Bronchial epithelial cell (primary cell): ENCODE measurements at regions not wholly inside any gene's neighbourhood (a gene's known extent, or its start where the extent isn't known, plus 50 kb on each side); places are given as distances from the start of the nearest gene placed in this dataset.

Source experiments
- DNase-seq: peaks from one replicate; pipeline ENCODE4 v3.0.0-alpha.2; 2010; ENCODE audit warnings: low read depth
- FAIRE-seq: peaks from 2 replicates; lab custom pipeline; 2011; peaks lifted over from hg19 to GRCh38; lab: Jason Lieb, UNC
- H3K27me3 ChIP-seq: 2 replicates; pipeline ENCODE4 v1.5.1; 2011; ENCODE audit warnings: low read length; ENCODE audit not compliant: control insufficient read depth, insufficient read depth
- H3K36me3 ChIP-seq: 2 replicates; pipeline ENCODE4 v1.5.1; 2011; ENCODE audit warnings: low read length; ENCODE audit not compliant: control insufficient read depth, insufficient read depth
- H3K4me3 ChIP-seq: 2 replicates; pipeline ENCODE4 v1.5.1; 2011; ENCODE audit warnings: mild to moderate bottlenecking, low read depth, low read length, control low read depth
- TF ChIP-seq, protein P1 (sequence below): IDR thresholded peaks from 2 replicates; pipeline ENCODE4 v1.5.1; 2011; ENCODE audit warnings: mild to moderate bottlenecking, moderate library complexity, low read length, control low read depth, inconsistent platforms; ENCODE audit not compliant: insufficient read depth, severe bottlenecking

DNA sequence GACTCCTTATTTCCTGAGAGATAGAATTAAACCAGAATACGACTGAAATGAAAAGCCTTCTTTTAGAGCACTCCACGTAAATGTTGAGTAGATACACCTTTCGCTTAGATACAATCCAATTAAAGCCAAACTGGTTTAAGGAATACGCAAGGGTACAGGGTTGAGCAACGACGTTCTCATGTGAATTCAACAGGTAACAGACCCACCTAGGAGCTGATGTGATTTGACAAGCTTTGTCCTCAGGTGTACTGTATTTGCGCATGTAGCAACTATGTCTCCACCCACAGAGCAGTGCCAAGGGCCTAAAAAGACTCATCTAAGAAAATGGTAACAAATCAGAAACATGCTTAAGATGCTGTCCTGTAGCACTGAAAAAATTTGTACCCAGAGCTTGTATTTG, 139.6 kb downstream of the GATA3 start:
- no peak overlapping the region for H3K4me3 ChIP-seq
- TF ChIP-seq, protein P1, sequence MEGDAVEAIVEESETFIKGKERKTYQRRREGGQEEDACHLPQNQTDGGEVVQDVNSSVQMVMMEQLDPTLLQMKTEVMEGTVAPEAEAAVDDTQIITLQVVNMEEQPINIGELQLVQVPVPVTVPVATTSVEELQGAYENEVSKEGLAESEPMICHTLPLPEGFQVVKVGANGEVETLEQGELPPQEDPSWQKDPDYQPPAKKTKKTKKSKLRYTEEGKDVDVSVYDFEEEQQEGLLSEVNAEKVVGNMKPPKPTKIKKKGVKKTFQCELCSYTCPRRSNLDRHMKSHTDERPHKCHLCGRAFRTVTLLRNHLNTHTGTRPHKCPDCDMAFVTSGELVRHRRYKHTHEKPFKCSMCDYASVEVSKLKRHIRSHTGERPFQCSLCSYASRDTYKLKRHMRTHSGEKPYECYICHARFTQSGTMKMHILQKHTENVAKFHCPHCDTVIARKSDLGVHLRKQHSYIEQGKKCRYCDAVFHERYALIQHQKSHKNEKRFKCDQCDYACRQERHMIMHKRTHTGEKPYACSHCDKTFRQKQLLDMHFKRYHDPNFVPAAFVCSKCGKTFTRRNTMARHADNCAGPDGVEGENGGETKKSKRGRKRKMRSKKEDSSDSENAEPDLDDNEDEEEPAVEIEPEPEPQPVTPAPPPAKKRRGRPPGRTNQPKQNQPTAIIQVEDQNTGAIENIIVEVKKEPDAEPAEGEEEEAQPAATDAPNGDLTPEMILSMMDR: no peak
- DNase-seq (no peak), FAIRE-seq (no peak)
- H3K36me3 ChIP-seq: no peaks in the 10 kb centered on the region
- no peaks in the 10 kb centered on the region for H3K27me3 ChIP-seq

DNA sequence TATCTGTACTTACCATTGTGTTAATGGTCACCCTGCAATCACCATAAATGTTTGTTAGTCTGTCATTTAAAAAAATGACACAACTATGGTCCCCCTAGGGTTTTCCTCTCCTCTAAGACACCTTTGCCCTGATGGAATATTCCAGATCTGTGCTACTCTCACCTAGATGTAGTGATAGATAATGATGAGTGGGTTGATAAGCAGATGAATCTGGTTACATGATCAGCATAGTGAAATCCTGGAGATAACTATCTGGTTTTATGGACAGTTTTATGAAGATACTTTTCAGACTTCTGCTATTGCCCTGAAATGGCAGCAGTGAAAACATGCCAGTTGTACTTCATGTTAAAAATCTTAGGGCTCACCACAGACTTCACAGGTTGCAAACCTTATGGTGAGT, 152.4 kb downstream of the GATA3 start:
- FAIRE-seq (no peak), DNase-seq (no peak)
- TF ChIP-seq, protein P1: no peak
- Histone ChIP-seq H3K4me3 (no peak overlapping the region), H3K27me3 (no peaks in the 10 kb centered on the region), H3K36me3 (no peaks in the 10 kb centered on the region)

DNA sequence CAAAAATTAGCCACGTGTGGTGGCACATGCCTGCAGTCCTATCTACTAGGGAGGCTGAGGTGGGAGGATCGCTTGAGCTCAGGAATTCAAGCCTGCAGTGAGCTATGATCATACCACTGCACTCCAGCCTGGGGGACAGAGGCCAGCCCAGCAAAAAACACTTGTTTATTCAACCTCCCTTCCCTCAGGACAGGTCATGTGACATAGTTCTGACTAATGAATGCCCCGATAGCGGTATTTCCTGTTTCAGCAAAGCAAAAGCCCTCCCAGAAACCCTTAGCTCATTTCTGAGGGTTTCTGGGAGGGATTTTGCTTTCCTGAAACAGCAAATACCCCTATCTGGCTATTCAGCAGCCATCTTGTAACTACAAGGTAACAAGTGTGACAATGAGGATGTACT, 157.1 kb downstream of the GATA3 start:
- TF ChIP-seq, protein P1: no peak
- H3K27me3 ChIP-seq: no peaks in the 10 kb centered on the region
- FAIRE-seq (no peak), DNase-seq (no peak)
- H3K36me3 ChIP-seq: no peaks in the 10 kb centered on the region
- no peak overlapping the region for H3K4me3 ChIP-seq

DNA sequence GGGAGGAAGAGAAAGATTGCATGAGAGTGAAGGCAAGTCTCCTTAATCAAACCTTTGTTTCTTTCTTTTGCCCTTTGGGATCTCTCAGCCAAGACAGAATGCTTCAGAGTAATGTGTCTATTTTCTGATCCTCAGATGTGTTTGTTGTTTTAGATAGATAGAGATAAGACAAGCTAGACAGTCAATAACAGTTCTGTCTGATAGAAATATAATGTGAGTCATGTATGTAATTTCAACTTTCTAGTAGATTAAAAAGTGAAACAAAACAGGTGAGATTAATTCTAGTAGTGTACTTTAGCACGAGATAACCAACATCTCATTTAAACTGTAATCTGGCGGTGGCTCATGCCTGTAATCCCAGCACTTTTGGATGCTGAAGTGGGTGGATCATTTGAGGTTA, 159.2 kb downstream of the GATA3 start:
- Histone ChIP-seq H3K36me3 (no peaks in the 10 kb centered on the region), H3K4me3 (no peak overlapping the region), H3K27me3 (no peaks in the 10 kb centered on the region)
- no peak for DNase-seq
- TF ChIP-seq, protein P1: no peak
- no peak for FAIRE-seq

DNA sequence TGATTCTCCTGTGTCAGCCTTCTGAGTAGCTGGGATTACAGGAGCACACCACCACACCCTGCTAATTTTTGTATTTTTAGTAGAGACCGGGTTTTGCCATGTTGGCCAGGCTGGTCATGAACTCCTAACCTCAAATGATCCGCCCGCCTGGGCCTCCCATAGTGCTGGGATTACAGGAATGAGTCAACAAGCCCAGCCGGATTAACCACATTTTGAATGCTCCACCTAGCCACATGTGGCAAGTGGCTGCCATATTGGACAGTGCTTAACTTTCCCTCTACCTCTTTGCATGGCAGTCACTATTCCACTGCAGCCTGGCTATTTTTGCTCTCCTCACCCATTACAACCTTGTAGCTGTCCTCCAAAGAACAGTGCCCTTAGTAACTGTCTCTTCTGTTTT, 160.1 kb downstream of the GATA3 start:
- FAIRE-seq (no peak), DNase-seq (no peak)
- no peak overlapping the region for H3K4me3 ChIP-seq
- TF ChIP-seq, protein P1: no peak
- H3K36me3 ChIP-seq: no peaks in the 10 kb centered on the region
- H3K27me3 ChIP-seq: no peaks in the 10 kb centered on the region

DNA sequence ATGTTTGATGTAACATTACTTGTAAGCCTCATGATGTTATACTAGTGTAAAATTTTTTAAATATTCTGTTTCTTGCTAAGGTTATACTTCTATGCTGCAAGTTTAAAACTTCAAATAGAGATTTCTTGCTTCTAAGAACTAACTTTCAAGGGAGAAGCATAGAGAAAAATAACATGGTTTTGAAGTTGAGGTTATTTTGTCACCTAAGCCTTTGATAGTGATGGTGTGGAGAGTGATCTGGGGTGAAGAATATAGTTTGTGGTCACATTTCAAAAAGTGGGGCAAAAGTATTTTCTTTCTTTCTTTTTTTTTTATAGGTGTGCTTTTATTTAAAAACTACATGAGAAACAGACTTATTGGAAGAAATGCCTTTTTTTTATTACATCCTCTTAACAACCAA, 162.4 kb downstream of the GATA3 start:
- no peaks in the 10 kb centered on the region for H3K27me3 ChIP-seq
- FAIRE-seq (no peak), DNase-seq (no peak)
- H3K36me3 ChIP-seq: no peaks in the 10 kb centered on the region
- no peak overlapping the region for H3K4me3 ChIP-seq
- TF ChIP-seq, protein P1: no peak
